ENCODE measurements at regions not wholly inside any gene's neighbourhood (a gene's known extent, or its start where the extent isn't known, plus 50 kb on each side); places are given as distances from the start of the nearest gene placed in this dataset.
A peak's percentile ranks its signal among the peaks of the same experiment; 100 is the strongest.
"Not testable (repeated sequence)": the region's sequence is repeated elsewhere in the genome, so short reads cannot be mapped to it uniquely, and the experiment has no call there.

DNA sequence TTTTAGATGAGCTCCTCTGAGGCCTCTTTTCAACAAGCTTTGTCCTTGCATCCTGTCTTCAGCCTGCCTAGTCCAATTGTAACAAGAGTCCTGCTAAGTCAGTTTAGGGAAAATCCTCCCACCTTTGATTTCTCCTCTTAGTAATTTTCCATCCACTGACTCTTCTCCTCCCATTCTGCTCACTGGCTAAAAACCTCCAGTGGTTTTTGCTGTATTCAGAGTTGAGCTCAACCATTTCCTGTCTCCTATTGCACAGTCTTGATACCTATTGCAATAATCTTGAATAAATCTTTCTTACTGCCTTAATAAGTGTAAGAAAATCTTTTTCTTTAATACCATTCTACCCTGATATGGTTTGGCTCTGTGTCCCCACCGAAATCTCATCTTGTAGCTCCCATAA lies 117.8 kb upstream of the ENPP6 start:
- TF ChIP-seq EP300 (IDR thresholded peaks at IDR 0.05), result no peak
- no peak for TF ChIP-seq POLR2A (IDR thresholded peaks at IDR 0.05)
- TF ChIP-seq POLR2AphosphoS5 (IDR thresholded peaks at IDR 0.05), result no peak
- TF ChIP-seq, protein P1, sequence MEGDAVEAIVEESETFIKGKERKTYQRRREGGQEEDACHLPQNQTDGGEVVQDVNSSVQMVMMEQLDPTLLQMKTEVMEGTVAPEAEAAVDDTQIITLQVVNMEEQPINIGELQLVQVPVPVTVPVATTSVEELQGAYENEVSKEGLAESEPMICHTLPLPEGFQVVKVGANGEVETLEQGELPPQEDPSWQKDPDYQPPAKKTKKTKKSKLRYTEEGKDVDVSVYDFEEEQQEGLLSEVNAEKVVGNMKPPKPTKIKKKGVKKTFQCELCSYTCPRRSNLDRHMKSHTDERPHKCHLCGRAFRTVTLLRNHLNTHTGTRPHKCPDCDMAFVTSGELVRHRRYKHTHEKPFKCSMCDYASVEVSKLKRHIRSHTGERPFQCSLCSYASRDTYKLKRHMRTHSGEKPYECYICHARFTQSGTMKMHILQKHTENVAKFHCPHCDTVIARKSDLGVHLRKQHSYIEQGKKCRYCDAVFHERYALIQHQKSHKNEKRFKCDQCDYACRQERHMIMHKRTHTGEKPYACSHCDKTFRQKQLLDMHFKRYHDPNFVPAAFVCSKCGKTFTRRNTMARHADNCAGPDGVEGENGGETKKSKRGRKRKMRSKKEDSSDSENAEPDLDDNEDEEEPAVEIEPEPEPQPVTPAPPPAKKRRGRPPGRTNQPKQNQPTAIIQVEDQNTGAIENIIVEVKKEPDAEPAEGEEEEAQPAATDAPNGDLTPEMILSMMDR (IDR thresholded peaks at IDR 0.05), result no peak
- H3K36me3 ChIP-seq, result no peaks in the 10 kb centered on the region
- DNase-seq (no peak), ATAC-seq (ENCODE audit: low FRiP score in 2 of 2) (no peak)
- WGBS, 2 donors, result 40% methylated on average over 1 of the region's 1 CpG; no CpG with 5 or more reads in 1 of the 2 donors
- peaks cover 0 to 5% (median 2%) of the 10 kb centered on the region in 4 donors for H3K9me3 ChIP-seq
- H3K27me3 ChIP-seq, result no peaks in the 10 kb centered on the region
- H3K4me1 ChIP-seq, result peaks cover 9 to 23% (median 13%) of the 10 kb centered on the region in 4 donors
- no peak overlapping the region for H3K4me3 ChIP-seq
- H3K27ac ChIP-seq, result no peak overlapping the region

DNA sequence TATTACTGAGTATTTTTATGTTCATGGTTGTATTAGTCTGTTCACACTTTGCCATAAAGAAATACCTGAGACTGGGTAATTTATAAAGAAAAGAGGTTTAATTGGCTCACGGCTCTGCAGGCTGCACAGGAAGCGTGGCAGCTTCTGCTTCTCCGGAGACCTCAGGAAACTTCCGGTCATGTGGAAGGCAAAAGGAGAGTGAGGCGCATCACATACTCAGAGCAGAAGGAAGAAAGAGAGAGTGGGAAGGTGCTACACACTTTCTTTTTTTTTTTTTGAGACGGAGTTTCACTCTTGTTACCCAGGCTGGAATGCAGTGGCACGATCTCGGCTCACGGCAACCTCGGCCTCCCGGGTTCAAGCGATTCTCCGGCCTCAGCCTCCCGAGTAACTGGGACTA lies 115.8 kb upstream of the ENPP6 start:
- H3K4me1 ChIP-seq, result peaks cover 10 to 25% (median 20%) of the 10 kb centered on the region in 4 donors
- peak overlapping the region in 1 of 4 donors; percentile 42 for H3K27ac ChIP-seq
- not testable (repeated sequence) for ATAC-seq (ENCODE audit: low FRiP score in 2 of 2)

DNA sequence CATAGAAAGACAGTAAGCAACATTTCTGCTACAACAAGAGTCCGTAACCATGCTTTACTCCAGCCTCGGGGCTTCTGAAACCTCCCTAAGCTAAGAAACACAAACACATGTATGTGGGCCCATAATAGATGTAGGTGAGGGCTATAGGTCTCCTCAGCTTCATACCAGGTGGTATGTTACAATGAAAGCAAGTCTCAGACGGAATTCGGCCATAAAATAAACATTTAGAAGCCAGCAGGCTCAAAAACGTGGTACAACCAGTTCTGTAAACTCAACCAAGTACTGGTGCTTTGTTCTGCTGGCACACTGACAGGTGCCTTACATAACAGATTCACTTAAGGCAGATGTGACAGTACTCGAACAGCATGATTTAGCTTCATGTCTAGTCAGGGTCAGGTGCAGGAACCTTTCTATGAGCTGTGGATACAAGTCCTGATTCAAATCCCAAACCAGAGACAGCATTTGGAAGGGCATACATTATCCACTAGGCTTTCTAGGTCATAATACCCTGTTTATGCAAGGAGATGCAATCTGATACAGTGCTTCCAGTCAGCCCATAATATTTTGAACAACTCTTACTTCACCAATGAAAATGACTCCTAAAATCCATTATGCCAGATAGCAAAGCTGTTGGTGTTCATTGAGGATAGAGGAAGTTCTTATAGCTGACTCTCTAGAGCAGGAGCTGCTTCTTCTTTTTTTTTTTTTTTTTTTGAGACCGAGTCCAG lies 113.8 kb upstream of the ENPP6 start:
- Histone ChIP-seq H3K27me3 (no peaks in the 10 kb centered on the region), H3K4me3 (no peak overlapping the region), H3K36me3 (no peaks in the 10 kb centered on the region), H3K9me3 (no peaks in the 10 kb centered on the region), H3K4me1 (peaks cover 10 to 25% (median 20%) of the 10 kb centered on the region in 4 donors), H3K27ac (peak overlapping the region; percentile 51 to 83 (median 70))
- DNase-seq (peak in 1 of 2 donors; percentile 83), ATAC-seq (ENCODE audit: low FRiP score in 2 of 2) (peak; percentile 40 to 63)
- TF ChIP-seq, protein P1 (IDR thresholded peaks at IDR 0.05), result no peak
- TF ChIP-seq POLR2A (IDR thresholded peaks at IDR 0.05) (no peak), POLR2AphosphoS5 (IDR thresholded peaks at IDR 0.05) (no peak), EP300 (IDR thresholded peaks at IDR 0.05) (no peak)
- WGBS, 2 donors, result 34 to 48% methylated on average over 7 of the region's 7 CpGs

More for the DNA sequence above, 115.8 kb upstream of the ENPP6 start:
- DNase-seq, result peak in 1 of 2 donors; percentile 22
- H3K9me3 ChIP-seq, H3K27me3 ChIP-seq, H3K4me3 ChIP-seq, H3K36me3 ChIP-seq: not testable (repeated sequence)
- 72 to 85% methylated on average over 14 of the region's 14 CpGs for WGBS, 2 donors

DNA sequence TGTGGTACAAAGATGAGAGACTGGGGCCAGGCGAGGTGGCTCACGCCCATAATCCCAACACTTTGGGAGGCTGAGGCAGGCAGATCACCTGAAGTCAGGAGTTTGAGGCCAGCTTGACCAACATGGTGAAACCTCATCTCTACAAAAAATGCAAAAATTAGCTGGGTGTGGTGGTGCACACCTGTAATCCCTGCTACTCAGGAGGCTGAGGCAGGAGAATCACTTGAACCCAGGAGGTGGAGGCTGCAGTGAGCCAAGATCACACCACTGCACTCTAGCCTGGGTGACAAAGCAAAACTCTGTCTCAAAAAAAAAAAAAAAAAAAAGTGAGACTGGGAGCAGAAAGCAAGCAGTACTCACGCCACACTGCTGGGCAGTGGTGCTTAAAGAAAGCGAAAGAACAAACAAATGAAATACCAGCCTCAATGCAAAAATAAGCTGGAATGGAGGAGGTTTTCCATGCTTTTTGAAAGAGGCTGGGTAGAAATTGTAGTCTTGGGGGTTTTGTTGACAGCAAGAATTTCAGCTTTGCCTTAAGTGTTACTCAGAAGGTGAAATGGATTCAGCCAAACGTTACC lies 112.9 kb upstream of the ENPP6 start:
- DNase-seq, result peak in 1 of 2 donors; percentile 34
- not testable (repeated sequence) for ATAC-seq (ENCODE audit: low FRiP score in 2 of 2); H3K27me3 ChIP-seq; H3K36me3 ChIP-seq; H3K9me3 ChIP-seq; H3K4me3 ChIP-seq
- Histone ChIP-seq H3K4me1 (peaks cover 10 to 25% (median 19%) of the 10 kb centered on the region in 4 donors), H3K27ac (peak overlapping the region; percentile 51 to 83 (median 70))
- WGBS, 2 donors, result 68 to 70% methylated on average over 5 of the region's 5 CpGs

DNA sequence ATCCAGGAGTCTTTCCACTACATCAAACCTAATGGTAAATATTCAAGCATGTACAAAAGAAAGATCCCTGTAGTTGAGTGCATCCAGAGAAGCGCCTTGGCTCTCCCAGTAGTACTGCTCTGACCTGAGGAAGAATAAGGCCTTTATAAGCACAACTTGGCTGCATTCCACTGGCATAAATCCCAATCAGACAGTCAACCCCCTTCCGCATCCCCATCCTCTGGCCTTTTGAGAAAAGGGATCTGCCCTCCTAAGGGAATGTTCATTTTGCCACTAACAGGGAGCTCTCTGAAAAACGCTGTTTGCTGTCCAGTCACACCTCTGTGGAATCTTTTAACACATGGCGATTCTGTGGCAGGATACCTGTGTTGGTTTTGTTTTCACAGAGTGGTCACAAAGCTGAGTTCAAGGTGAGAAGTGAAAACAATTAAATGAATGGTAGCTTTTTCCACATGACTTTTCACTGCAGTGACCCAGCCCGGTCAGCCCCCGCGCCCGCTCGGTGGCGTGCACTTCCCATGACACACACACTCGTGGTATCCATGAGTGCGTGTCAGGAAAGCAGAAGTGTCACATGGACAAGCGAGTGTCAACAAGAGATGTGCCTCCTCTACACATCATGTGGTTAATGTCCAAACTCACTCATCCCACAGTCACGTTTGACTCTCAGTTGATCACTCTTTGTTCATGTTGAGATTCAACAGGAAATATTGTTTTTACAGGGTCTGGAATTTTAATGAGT lies 112.2 kb upstream of the ENPP6 start:
- Histone ChIP-seq H3K36me3 (no peaks in the 10 kb centered on the region), H3K27me3 (no peaks in the 10 kb centered on the region), H3K27ac (peak overlapping the region; percentile 51 to 83 (median 70)), H3K9me3 (no peaks in the 10 kb centered on the region), H3K4me3 (no peak overlapping the region), H3K4me1 (peaks cover 10 to 25% (median 17%) of the 10 kb centered on the region in 4 donors)
- ATAC-seq (ENCODE audit: low FRiP score in 2 of 2) (peak; percentile 74 to 90), DNase-seq (peak; percentile 62 to 90)
- WGBS, 2 donors, result 78 to 83% methylated on average over 14 of the region's 14 CpGs
- TF ChIP-seq, protein P1 (IDR thresholded peaks at IDR 0.05), result no peak
- TF ChIP-seq POLR2A (IDR thresholded peaks at IDR 0.05) (peak in 1 of 4 donors; percentile 44), POLR2AphosphoS5 (IDR thresholded peaks at IDR 0.05) (peak; percentile 58 to 66), EP300 (IDR thresholded peaks at IDR 0.05) (peak in 3 of 4 donors; percentile 80 to 97 (median 97))
